Peyer's patch (tissue), 4 donors: ENCODE measurements at regions not wholly inside any gene's neighbourhood (a gene's known extent, or its start where the extent isn't known, plus 50 kb on each side); places are given as distances from the start of the nearest gene placed in this dataset.

Experiments
- CTCF ChIP-seq, 6 experiments: fragments of 450-650 bp in 4 of 6; fragments of 200-600 bp in 2 of 6; sonication (generic) in 1 of 6; IDR thresholded peaks; one replicate each; pipeline ENCODE4 v1.5.1; 2017 to 2019; ENCODE audit warnings: antibody characterized with exemption in 6 of 6, mild to moderate bottlenecking in 3 of 6, moderate library complexity in 1 of 6
- POLR2A ChIP-seq, 2 donors: fragments of 450-650 bp; IDR thresholded peaks; one replicate each; pipeline ENCODE4 v1.5.1; 2017; ENCODE audit warnings: antibody characterized with exemption in 2 of 2, mild to moderate bottlenecking in 2 of 2, moderate library complexity in 2 of 2

- TF ChIP-seq CTCF (IDR thresholded peaks at IDR 0.05) (no peak), POLR2A (IDR thresholded peaks at IDR 0.05) (no peak)
Observed at GRCh38 chrX:136950211-136950610, 69.7 kb upstream of the RBMX start.
